CD4-positive, alpha-beta T cell treated with Interleukin-2 at 100 ng/mL for 4 hours (primary cell): ENCODE measurements at regions not wholly inside any gene's neighbourhood (a gene's known extent, or its start where the extent isn't known, plus 50 kb on each side); places are given as distances from the start of the nearest gene placed in this dataset.
"Not testable (repeated sequence)": the region's sequence is repeated elsewhere in the genome, so short reads cannot be mapped to it uniquely, and the experiment has no call there.

Source experiments
- DNase-seq: peaks from one replicate; pipeline ENCODE4 v3.0.0-alpha.2; 2020; ENCODE audit warnings: low spot score

DNA sequence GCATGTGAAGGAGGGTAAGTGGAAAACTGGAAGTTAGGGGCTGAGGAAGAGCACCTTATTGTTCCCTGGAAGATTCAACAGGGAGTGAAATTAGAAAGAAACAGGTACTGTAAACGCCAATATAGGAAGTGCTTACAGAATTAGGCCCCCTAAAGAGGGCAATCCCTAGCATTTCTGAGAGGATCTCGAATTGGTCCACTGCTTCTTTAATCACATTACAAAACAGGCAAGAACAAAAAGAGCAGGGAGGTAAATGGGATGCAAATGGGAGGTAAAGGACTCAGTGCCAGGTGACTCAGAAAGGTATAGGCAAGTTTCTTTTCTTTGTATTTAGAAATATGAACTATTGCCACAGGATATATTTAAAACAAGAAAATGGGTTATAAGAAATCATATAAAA is 116.4 kb upstream of the FANCL start:
- no peak for DNase-seq

DNA sequence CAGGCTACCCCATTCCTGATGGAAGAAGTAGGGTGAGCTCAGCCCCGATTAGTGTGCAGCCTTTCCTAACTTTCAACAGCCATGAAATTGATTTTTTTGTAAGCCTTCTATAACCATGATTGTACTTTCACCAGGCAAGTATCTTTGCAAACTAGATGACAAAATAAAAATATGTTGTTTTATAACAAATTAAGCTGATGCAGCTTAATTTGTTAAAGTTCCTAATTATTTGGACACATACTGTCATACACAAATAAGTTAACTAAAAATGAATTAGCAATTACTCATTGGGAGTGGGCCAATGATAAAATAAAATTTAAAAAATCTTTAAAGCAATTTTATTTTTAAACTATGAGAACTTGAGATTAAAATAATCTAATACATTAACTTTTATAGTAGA is 113.1 kb upstream of the FANCL start:
- DNase-seq = no peak

DNA sequence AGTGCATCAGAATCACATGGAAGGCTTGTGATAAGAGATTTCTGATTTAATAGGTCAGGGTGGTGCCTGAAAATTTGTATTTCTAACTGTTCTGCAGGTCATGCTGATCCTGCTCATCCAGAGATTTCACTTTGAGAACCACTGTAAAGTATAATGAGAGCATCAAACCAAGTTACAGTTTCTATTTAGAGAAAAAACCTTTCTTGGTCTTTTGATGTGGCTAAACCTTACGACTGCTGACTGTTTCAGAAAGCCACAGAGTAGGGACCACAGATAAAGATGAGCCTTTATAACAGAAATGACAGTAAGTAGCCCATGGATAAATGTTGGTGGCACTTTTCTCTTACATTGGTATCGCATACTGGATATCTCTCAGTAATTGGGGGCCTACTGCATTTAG is 109.4 kb upstream of the FANCL start:
- no peak for DNase-seq

DNA sequence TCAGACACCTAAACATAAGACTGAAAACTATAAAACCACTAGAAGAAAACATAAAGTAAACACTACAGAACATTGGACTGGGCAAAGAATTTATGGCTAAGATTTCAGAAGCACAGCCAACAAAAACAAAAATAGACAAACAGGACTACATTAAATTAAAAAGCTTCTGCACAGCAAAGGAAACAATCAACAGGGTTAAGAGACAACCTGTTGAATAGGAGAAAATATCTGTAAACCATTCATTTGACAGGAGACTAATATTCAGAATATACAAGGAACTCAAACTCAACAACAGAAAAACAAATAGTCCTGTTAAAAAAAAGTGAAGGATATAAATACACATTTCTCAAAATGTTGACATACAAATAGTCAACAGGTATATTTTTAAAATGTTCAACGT is 106.7 kb upstream of the FANCL start:
- no peak for DNase-seq

DNA sequence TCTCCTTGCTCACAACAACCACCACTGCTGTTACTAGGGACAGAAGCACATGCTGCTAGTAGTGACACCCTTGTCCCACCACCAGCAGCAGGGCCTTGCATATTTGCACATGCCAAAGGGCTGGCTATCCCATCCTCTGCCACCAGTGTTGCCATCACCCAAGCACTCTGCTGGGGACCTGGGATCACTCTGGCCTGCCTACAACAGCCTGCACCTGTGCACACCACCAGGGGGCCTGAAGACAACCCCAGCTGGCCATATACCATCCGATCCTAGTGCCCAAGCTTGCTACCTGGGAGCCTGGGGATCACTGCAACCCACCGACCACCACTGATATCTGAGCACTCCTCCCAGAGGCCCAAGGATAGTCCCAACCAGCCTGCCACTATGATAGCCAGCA is 99.9 kb upstream of the FANCL start:
- no peak for DNase-seq

DNA sequence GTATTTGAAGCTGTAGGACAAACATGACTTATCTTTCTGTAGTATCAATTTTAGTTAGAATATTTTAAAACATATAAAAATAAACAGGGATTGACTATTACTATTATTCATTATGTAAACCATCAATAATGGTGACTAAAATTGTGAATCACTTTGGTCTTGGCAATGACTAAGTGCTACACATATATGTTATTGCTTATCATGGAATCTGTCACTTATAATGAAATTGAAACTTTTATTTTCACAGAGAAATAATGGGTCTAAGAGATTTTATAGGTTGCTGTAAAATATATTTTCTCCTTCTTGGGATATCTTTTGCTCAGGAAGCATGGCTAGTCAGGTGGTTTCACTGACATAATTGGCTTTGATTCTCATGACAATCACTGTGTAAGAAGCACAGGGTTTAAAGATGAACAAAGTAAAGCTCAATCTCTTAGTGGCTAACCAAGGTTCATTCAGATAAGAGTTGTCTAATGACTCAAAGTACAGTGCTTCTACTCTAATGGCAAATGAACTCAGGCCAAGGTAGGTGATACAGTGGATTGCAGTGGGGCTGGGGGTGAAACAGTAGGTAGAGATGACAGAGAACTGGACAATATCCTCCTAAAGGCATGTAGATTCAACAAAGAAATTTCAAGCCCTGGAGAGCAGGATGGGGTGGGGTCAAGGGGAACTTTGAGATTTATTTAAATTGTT is 98.6 kb upstream of the FANCL start:
- DNase-seq = no peak

DNA sequence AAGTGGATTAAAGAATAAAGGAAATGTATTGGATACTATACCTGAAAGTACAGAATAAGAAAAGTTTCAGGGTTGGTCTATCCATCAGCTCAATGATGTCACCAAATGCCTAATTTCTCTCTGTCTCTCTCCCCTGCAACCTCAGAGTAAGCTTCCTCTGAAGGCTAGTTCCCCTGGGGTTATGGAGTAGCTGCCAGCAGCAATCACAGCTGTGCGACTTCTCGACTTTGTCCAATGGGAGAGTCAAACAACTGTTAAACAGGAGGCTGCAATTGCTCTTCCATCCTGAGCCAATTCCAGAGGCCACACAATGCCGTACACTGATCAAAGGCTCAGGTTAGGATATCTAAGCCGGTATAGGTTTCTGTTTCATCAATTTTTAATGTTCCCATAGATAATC is 95.3 kb upstream of the FANCL start:
- DNase-seq = no peak

DNA sequence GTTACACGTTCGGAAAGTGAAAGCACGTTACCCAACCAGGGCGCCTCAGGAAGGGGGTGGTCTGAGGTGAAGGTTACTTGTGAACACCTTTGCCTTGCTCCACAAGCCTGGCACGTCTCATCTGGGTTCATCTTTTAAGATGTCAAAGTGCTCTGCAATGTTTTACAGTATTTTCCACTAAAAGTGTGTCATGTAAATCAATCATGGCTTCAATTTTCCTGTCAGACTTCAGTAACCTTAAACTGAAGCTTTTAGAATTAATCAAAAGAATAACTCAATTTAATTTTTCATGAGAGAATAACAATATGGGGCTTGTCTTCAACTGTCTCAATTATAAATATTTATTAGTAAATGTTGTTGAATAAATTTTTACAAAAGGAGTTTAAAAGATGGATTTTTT is 93.3 kb upstream of the FANCL start:
- no peak for DNase-seq

DNA sequence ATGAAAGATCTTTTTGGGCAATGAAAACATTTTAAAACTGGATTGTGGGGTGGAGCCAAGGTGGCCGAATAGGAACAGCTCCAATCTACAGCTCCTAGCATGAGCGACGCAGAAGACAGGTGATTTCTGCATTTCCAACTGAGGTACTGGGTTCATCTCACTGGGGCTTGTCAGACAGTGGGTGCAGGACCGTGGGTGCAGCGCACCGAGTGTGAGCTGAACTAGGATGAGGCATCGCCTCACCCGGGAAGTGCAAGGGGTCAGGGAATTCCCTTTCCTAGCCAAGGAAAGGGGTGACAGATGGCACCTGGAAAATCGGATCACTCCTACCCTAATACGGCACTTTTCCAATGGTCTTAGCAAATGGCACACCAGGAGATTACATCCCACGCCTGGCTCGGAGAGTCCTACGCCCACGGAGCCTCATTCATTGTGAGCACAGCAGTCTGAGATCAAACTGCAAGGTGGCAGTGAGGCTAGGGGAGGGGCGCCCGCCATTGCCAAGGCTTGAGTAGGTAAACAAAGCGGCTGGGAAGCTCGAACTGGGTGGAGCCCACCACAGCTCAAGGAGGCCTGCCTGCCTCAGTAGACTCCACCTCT is 84.3 kb upstream of the FANCL start:
- not testable (repeated sequence) for DNase-seq

DNA sequence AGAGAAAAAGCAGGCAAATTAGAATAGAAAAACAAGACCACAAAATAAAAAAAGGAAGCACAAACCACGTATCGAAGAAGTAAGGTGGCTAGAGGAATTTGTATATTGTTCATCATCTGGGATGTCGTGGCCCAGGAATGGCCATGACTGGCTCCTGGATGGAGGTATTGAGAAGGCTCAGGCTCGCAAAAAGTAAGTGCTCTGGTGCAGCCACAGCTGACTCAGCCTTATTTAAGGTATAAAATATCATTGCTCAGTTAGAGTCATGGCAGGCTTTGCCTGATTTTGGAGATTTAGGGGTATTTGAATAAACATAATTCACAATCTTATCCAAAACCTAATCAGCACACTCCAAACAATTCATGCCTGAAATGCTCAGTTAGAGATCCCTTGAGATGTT is 78.4 kb upstream of the FANCL start:
- no peak for DNase-seq

DNA sequence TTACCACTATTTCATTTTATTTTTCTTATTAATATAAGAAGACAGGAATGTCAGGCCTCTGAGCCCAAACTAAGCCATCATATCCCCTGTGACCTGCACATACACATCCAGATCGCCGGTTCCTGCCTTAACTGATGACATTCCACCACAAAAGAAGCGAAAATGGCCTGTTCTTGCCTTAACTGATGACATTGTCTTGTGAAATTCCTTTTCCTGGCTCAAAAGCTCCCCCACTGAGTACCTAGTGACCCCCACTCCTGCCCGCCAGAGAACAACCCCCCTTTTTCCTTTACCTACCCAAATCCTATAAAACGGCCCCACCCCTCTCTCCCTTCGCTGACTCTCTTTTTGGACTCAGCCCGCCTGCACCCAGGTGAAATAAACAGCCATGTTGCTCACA is 77.8 kb upstream of the FANCL start:
- not testable (repeated sequence) for DNase-seq

DNA sequence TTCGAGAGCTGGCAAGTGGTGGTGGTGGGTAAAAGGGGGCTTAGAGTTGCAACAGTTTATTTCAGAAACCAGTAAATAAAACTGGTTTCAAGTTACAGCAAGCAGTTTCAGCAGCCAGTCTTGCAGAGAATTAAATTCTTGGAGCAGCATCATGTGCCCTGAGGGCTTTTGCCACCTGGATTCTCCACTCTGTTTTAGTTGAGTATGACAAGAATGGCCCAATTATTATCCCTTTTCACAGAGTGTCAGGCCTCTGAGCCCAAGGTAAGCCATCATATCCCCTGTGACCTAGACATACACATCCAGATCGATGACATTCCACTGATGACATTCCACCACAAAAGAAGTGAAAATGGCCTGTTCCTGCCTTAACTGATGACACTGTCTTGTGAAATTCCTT is 72.8 kb upstream of the FANCL start:
- DNase-seq = no peak

DNA sequence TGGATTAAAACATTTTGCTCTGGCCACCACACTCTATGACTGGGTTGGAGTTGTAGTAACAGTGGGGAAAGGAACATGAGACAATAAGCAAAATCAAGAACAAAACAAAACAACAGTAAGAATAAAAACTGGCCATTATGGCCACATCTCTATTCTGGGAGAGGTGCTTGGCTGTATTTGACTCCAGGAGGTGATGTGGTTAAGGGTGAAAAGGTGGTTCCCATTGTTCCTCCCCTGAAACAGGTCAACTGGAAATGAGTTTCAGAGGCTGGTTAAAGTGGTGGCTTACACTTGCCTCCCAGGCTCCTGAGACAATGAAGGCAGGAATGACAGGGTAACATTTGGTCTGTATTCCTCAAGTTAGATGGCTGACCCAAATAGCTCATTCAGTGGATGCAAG is 67.3 kb upstream of the FANCL start:
- no peak for DNase-seq

DNA sequence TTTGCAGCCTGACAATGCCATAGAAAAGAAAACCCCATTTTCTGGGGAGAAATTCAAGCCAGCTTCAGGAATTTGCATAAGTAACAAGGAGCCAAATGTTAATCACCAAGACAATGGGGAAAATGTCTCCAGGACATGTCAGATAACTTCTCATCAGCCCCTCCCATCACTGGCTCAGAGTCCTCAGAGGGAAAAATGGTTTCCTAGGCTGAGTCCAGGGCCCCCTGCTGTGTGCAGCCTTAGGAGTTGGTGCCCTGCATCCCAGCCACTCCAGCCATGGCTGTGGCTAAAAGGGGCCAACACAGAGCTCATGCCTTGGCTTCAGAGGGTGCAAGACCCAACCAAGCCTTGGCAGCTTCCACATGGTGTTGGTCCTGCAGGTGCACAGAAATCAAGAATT is 63.7 kb upstream of the FANCL start:
- no peak for DNase-seq

DNA sequence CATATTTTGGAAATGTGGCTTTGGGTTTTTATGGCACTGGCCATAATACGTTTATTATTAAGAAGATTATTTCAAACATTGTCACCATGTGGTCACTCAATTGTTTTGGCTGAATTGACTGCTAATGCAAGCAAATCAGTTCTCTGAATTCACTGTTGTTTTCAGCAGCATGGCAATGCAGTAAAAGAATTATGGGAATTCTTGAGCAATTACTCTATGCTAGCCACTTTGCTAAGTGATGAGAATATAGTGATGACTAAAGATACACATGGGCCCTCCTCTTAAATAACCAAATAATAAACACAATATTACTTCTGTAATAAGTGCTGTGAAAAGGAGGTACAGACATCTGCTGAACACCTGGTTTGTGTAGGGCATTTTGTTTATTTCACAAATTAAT is 58.0 kb upstream of the FANCL start:
- DNase-seq = no peak

DNA sequence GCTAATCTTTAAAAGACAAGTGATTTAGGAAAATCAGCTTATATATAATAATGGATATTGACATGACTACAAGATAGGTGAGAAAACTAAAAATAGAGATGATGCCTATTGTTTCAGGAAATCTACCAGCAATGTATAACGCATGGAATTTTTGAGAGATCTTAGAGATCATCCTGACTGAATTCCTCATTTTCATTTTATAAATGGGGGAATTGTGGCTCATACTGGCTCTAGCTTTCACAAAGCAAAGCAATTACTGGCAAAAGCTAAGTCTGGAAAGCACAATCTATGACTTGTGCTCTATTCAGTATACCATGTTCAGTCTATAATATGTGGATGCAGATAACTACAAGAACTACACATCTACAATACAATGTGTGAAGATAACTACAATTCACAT is 51.9 kb upstream of the FANCL start:
- no peak for DNase-seq

DNA sequence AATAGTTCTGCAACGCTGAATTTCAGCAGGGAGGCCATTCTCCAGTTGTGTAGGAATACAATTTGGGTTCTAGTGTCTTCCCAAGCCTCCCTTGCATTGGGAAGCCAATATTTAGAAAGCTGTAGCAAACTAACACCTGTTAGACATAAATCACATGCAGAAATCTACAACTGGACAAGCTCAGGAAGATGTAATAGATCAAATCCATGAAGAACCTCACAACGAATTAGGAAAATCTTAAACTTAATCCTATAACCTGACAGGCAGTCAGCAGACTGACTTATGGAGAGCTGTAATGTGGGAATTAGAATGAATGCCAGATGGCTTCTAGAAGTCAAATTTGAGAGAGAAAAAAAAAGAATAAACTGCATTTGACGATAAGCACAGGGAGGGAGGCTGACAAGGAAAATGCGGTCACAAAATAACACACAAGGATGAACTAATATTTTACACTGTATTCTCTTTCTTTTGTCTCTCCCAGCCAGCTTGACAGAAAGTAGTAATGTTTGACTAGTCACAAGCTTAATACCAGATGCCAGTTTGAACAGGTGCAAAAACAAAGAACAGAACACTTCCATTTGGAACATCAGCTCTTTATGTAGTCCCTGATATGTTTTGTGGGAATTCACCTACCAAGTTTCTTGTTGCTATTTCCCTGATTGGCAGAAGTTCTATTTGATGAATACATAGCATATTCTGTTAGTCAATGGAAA is 50.8 kb upstream of the FANCL start:
- DNase-seq = no peak
